ENCODE measurements at regions not wholly inside any gene's neighbourhood (a gene's known extent, or its start where the extent isn't known, plus 50 kb on each side); places are given as distances from the start of the nearest gene placed in this dataset.

GRCh38 chr5:106860398-106861044, 810.2 kb downstream of the EFNA5 start:
- TF ChIP-seq CTCF (IDR thresholded peaks at IDR 0.05; ENCODE audit: low read length) (no peak), EZH2 (IDR thresholded peaks at IDR 0.05; ENCODE audit: borderline replicate concordance, low read length) (no peak)
